Thyroid gland (tissue), 4 donors: ENCODE measurements at regions not wholly inside any gene's neighbourhood (a gene's known extent, or its start where the extent isn't known, plus 50 kb on each side); places are given as distances from the start of the nearest gene placed in this dataset.

Experiments used
- DNase-seq, 2 donors: peaks; one replicate each; pipeline ENCODE4 v3.0.0-alpha.2; 2019
- H3K27ac ChIP-seq, 3 donors: fragments of 200-600 bp; sonication (generic); 1 replicate in 2 of 3; 2 replicates in 1 of 3; pipeline ENCODE4 v1.5.1; 2016 to 2019; ENCODE audit warnings: mild to moderate bottlenecking in 1 of 3, moderate library complexity in 1 of 3
- H3K27me3 ChIP-seq: fragments of 200-600 bp; sonication (generic); one replicate; pipeline ENCODE4 v1.5.1; 2019
- H3K36me3 ChIP-seq, 2 donors: fragments of 200-600 bp; sonication (generic); one replicate each; pipeline ENCODE4 v1.5.1; 2016 to 2019
- H3K4me1 ChIP-seq, 2 donors: fragments of 200-600 bp; sonication (generic); one replicate each; pipeline ENCODE4 v1.5.1; 2017 to 2019
- H3K4me3 ChIP-seq, 3 donors: fragments of 200-600 bp; sonication (generic); replicated peaks in 1 of 3; 1 replicate in 2 of 3; 2 replicates in 1 of 3; pipeline ENCODE4 v1.5.1; 2016; ENCODE audit warnings: mild to moderate bottlenecking in 1 of 3
- H3K9me3 ChIP-seq: fragments of 200-600 bp; sonication (generic); one replicate; pipeline ENCODE4 v1.5.1; 2017
- CTCF ChIP-seq, 6 experiments: fragments of 200-600 bp in 3 of 6; fragments of 450-650 bp in 3 of 6; sonication (generic) in 3 of 6; IDR thresholded peaks; one replicate each; pipeline ENCODE4 v1.5.1; 2016 to 2019; ENCODE audit warnings: antibody characterized with exemption in 6 of 6, mild to moderate bottlenecking in 2 of 6, inconsistent platforms in 1 of 6, moderate library complexity in 1 of 6
- POLR2A ChIP-seq, 2 donors: fragments of 450-650 bp; IDR thresholded peaks; one replicate each; pipeline ENCODE4 v1.6.1; 2017; ENCODE audit warnings: antibody characterized with exemption in 2 of 2, mild to moderate bottlenecking in 2 of 2, moderate library complexity in 1 of 2
- WGBS, 2 donors: methylation state at CpG; one replicate each; pipeline ENCODE4 v1.1.5; 2017; 5-methylcytosine and 5-hydroxymethylcytosine counted together
- intact Hi-C: fragments of 100-400 bp; cut with DNase I; formaldehyde crosslinking; loops from one replicate; pipeline ENCODE4 v1.15.1; 2023

DNA sequence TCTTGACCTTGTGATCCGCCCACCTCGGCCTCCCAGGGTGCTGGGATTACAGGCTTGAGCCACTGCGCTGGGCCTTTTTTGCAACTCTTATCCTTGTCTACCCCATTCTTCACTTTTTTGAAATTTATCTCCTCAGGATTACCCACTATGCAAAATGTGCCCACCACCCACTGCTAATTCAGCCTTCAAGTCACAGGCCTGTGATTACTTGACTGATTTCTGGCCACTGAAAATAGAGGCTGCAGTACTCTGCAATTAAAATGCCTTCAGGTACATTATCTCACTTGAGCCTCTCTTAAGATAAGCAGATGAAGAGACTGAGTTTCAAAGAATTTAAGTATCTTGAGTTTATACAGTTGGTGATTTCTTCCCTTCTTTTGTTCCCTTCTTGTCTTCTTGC lies 112.4 kb upstream of the SPATA31D4 start:
- H3K27ac ChIP-seq: peak overlapping the region in 2 of 3 donors; percentile 16 to 81
- no peaks in the 10 kb centered on the region for H3K27me3 ChIP-seq
- H3K9me3 ChIP-seq: no peaks in the 10 kb centered on the region
- 92 to 98% methylated on average over 3 of the region's 3 CpGs for WGBS, 2 donors
- no peak for DNase-seq
- intact Hi-C loops: no loop called here
- H3K36me3 ChIP-seq: no peaks in the 10 kb centered on the region
- TF ChIP-seq POLR2A (IDR thresholded peaks at IDR 0.05): no peak
- TF ChIP-seq CTCF (IDR thresholded peaks at IDR 0.05): no peak
- no peak overlapping the region for H3K4me3 ChIP-seq
- H3K4me1 ChIP-seq: peaks cover 7 to 22% of the 10 kb centered on the region in 2 donors

DNA sequence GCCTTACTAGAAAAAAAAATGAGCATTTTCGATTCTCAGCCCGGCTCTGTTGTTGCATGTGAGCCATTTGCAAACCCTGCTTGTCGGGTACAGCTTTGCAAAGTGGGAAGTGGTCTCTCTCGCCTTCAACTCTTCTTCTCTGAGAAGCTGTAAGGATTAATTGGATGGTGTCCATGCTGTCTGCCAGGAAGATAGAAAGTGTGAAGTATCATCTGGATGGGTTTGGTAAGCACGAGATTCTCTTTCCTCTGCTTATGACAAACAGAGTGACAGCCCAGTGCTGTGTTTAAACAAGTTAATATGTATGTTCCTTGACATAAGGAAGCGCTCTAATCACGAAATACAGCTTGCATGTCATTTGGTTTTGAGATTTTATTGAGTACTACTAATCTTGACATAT lies 109.1 kb upstream of the SPATA31D4 start:
- Histone ChIP-seq H3K36me3 (no peaks in the 10 kb centered on the region), H3K4me1 (peaks cover 1 to 16% of the 10 kb centered on the region in 2 donors), H3K27ac (no peak overlapping the region), H3K27me3 (no peaks in the 10 kb centered on the region), H3K9me3 (no peaks in the 10 kb centered on the region), H3K4me3 (no peak overlapping the region)
- intact Hi-C loops: no loop called here
- WGBS, 2 donors: 92 to 95% methylated on average over 7 of the region's 7 CpGs
- no peak for DNase-seq
- TF ChIP-seq CTCF (IDR thresholded peaks at IDR 0.05): no peak
- TF ChIP-seq POLR2A (IDR thresholded peaks at IDR 0.05): no peak

GRCh38 chr9:81819859-81820546 lies 108.2 kb upstream of the SPATA31D4 start:
- WGBS, 2 donors: 69 to 78% methylated on average over 8 of the region's 8 CpGs
- H3K4me3 ChIP-seq: no peak overlapping the region
- H3K27me3 ChIP-seq: no peaks in the 10 kb centered on the region
- peaks cover 0 to 9% of the 10 kb centered on the region in 2 donors for H3K4me1 ChIP-seq
- no peaks in the 10 kb centered on the region for H3K9me3 ChIP-seq
- no peak for DNase-seq
- TF ChIP-seq POLR2A (IDR thresholded peaks at IDR 0.05) (no peak), CTCF (IDR thresholded peaks at IDR 0.05) (no peak)
- intact Hi-C loops: no loop called here
- no peak overlapping the region for H3K27ac ChIP-seq
- no peaks in the 10 kb centered on the region for H3K36me3 ChIP-seq

GRCh38 chr9:81822301-81822865 lies 105.8 kb upstream of the SPATA31D4 start:
- DNase-seq: no peak
- 88 to 90% methylated on average over 7 of the region's 7 CpGs for WGBS, 2 donors
- H3K27ac ChIP-seq: no peak overlapping the region
- no peaks in the 10 kb centered on the region for H3K9me3 ChIP-seq
- no peak overlapping the region for H3K4me3 ChIP-seq
- H3K36me3 ChIP-seq: no peaks in the 10 kb centered on the region
- no peaks in the 10 kb centered on the region for H3K27me3 ChIP-seq
- H3K4me1 ChIP-seq: no peaks in the 10 kb centered on the region
- intact Hi-C loops: no loop called here
- TF ChIP-seq POLR2A (IDR thresholded peaks at IDR 0.05) (no peak), CTCF (IDR thresholded peaks at IDR 0.05) (no peak)

DNA sequence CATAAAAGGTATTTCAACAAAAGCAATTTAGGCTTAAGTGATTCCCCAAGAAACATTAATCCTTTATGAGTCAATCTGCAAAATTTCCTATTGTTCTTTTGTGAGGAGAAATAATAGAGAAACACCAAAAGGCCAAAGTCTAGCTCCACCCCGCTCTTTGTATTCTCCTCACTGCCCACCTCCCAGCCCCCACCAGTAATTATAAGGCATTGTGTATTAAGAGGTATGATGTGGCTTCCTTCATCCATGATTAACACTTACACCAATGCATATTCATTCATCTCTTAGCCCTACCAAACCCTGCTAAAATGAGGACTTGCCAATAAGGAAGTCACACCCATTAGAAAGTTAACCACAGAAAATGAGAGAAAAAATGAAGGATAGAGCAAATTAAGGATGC lies 105.3 kb upstream of the SPATA31D4 start:
- 95 to 97% methylated on average over 1 of the region's 1 CpG for WGBS, 2 donors
- TF ChIP-seq CTCF (IDR thresholded peaks at IDR 0.05) (no peak), POLR2A (IDR thresholded peaks at IDR 0.05) (no peak)
- H3K4me1 ChIP-seq: no peaks in the 10 kb centered on the region
- H3K4me3 ChIP-seq: no peak overlapping the region
- H3K27ac ChIP-seq: no peak overlapping the region
- no peaks in the 10 kb centered on the region for H3K9me3 ChIP-seq
- H3K27me3 ChIP-seq: no peaks in the 10 kb centered on the region
- no peaks in the 10 kb centered on the region for H3K36me3 ChIP-seq
- intact Hi-C loops: no loop called here
- no peak for DNase-seq
